Right kidney (tissue), 1 donor: ENCODE measurements at regions not wholly inside any gene's neighbourhood (a gene's known extent, or its start where the extent isn't known, plus 50 kb on each side); places are given as distances from the start of the nearest gene placed in this dataset.
"Not testable (repeated sequence)": the region's sequence is repeated elsewhere in the genome, so short reads cannot be mapped to it uniquely, and the experiment has no call there.

Experiments used
- DNase-seq: peaks from one replicate; pipeline ENCODE4 v3.0.0-alpha.2; 2016

- DNase-seq, result no peak
Observed at GRCh38 chr1:96553811-96554210, 167.8 kb upstream of the PTBP2 start.

DNA sequence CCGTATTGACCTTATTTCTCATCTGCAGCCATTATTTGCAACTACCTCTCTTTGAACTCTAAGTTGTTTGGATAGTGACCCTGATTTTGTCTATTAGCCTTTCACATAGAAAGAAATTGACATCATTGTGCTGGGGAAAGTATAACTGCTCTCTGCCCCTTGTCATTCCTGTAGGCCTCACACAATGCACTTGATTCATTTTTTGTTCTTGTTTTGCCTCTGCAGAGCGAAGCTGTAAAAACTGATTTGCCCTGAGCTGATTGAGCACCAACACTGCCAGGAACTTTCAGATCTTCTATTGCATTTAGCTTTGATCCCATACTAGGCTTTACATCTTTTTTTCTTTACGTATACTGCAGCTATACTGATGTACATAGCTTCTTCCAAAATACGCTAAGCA is 167.2 kb upstream of the PTBP2 start:
- DNase-seq, result no peak

GRCh38 chr1:96557336-96557735 is 164.2 kb upstream of the PTBP2 start:
- DNase-seq, result no peak

- DNase-seq, result no peak
Observed at GRCh38 chr1:96558635-96559034, 162.9 kb upstream of the PTBP2 start.

DNA sequence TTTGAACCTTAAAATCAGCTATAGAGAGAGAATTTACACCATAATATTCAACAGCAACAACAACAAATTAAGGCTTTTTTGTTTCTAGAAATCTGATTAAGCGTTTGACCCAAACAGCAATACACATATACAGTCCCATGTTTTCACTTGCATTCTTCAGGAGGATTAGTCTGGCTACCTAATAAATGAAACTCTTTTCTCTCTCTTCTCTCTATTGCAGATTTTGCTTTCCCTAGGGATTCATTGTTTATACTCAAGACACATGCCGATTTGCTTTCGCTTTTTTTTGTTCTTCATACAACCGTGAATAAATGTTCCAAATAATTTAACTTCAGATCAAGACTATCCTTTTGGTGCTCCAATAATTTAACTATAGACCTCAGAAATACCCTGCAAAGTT is 162.4 kb upstream of the PTBP2 start:
- DNase-seq, result no peak

- DNase-seq, result peak; percentile 19
Observed at GRCh38 chr1:96559707-96560596, 161.6 kb upstream of the PTBP2 start.

- no peak for DNase-seq
Observed at GRCh38 chr1:96562094-96562493, 159.5 kb upstream of the PTBP2 start.

DNA sequence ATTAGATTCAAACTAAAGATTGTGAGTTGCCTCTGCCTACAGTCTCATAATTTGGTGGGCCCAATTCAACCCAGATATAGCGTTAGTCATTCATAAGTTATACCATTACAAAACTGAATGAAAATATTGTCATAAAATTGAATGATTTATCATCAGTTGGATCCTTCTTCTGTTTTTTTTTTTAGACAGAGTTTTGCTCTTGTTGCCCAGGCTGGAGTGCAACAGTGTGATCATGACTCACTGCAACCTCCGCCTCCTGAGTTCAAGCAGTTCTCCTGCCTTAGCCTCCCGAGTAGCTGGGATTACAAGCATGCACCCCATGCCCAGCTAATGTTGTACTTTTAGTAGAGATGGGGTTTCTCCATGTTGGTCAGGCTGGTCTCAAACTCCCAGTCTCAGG is 157.2 kb upstream of the PTBP2 start:
- not testable (repeated sequence) for DNase-seq

GRCh38 chr1:96565546-96565945 is 156.0 kb upstream of the PTBP2 start:
- no peak for DNase-seq

- no peak for DNase-seq
Observed at GRCh38 chr1:96568639-96569038, 152.9 kb upstream of the PTBP2 start.

GRCh38 chr1:96569288-96569687 is 152.3 kb upstream of the PTBP2 start:
- no peak for DNase-seq

- no peak for DNase-seq
Observed at GRCh38 chr1:96579636-96580035, 141.9 kb upstream of the PTBP2 start.

GRCh38 chr1:96580920-96581319 is 140.7 kb upstream of the PTBP2 start:
- DNase-seq, result no peak

DNA sequence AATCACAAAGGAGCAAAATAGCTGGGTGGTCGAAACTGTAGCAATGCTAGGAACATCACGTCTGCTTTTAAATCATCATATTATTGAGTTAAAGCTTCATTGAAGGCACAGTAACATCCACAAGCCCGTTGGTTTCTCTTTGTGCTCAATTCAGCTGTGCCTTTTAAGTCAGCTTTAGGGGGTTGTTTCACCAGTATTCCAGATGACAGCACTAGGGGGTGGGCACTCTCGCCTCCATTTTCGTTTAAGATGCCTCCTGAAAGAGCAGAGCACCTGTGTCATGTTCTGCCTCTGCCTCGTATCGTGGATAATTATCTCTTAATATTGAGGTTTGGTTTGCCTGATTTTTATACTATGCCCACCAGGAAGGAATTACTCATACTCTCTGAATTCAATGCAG is 139.8 kb upstream of the PTBP2 start:
- no peak for DNase-seq

GRCh38 chr1:96583903-96584302 is 137.7 kb upstream of the PTBP2 start:
- DNase-seq, result no peak

- DNase-seq, result no peak
Observed at GRCh38 chr1:96587222-96587621, 134.4 kb upstream of the PTBP2 start.

GRCh38 chr1:96588416-96588995 is 133.1 kb upstream of the PTBP2 start:
- no peak for DNase-seq

GRCh38 chr1:96595530-96595929 is 126.1 kb upstream of the PTBP2 start:
- DNase-seq, result not testable (repeated sequence)

DNA sequence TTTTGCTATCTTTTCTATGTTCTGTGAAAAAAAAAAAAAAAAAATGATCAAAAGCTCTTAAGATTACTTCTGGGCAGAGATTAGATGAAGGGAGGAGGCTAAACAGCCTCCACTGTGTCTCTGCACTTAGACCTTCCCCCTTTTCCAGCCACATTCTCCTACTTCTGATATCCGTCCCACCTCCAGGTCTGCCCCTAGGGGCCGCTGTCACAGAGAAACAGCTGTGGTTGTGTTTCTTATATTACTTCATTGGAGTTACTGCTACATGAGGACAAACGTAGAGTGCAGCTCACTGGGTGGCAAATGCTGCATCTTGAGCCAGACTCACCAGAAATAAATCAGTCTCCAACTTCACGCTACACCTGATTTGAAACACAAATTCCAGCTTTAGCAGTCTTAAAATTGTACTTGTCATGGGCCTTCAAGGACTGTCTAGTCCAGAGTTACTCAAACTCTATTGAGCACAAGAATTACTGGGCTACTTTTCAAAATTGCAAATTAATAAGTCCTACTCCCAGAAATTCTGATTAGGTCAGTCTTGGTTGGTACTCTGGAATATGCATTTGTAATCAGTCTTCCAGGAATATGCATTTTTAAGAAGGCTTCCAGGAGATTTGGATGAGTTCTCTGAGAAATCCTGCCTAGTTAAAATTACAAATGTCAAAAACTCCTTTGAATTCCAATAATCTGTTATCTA is 125.2 kb upstream of the PTBP2 start:
- DNase-seq, result no peak

- DNase-seq, result no peak
Observed at GRCh38 chr1:96597218-96597617, 124.4 kb upstream of the PTBP2 start.

DNA sequence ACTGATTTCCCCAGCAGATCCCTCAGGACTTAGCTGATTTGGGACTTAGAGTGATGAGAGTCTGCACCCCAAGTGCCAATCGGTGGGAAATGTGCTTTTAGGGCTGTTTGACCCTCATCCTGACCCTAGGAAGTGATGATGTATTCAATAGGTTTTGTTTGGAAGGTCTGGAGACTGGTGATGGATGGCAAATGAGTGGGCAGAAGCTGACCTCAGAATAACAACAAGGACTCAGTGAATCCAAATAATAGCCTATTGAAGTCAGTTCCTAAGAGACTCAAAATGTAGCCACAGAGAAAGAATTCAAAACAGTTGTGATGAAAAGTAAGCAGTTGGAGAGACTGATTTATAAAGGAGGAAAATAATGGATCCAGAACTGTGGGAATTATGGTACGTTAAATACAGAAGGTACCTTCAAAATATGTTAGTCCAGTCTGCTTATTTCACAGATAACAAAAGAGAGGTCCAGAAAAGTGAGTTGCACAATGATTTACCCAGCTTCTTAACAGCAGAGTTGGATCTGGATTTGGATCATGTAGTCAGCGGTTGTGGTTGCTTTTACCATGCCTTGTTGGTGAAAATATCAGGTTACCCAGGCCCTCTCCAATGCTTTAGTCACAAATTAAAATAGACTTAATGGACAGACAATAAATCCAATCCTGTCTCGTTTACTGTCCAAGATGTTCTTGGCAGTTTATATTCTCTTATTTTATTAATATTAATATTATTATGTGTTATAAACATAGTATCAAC is 123.0 kb upstream of the PTBP2 start:
- no peak for DNase-seq

- not testable (repeated sequence) for DNase-seq
Observed at GRCh38 chr1:96604620-96605019, 117.0 kb upstream of the PTBP2 start.

- DNase-seq, result not testable (repeated sequence)
Observed at GRCh38 chr1:96617375-96617774, 104.2 kb upstream of the PTBP2 start.
